B cell (primary cell): ENCODE measurements at regions not wholly inside any gene's neighbourhood (a gene's known extent, or its start where the extent isn't known, plus 50 kb on each side); places are given as distances from the start of the nearest gene placed in this dataset.

Experiments used
- ATAC-seq: fragments of 200-7000 bp; cut with Tn5 transposase; one replicate; pipeline ENCODE4 v1.10.0; 2021; ENCODE audit warnings: low read depth, mild to moderate bottlenecking, moderate number of reproducible peaks, moderate library complexity
- CTCF ChIA-PET: fragments of 350-600 bp; sonication (Branson Sonifier 250); formaldehyde crosslinking; loops from one replicate; lab custom pipeline; 2021; ENCODE audit warnings: antibody characterized with exemption, inconsistent platforms; lab: Charles Lee
- POLR2A ChIA-PET: fragments of 350-600 bp; sonication (Branson Sonifier 250); formaldehyde crosslinking; loops from one replicate; lab custom pipeline; 2021; ENCODE audit warnings: antibody characterized with exemption; lab: Charles Lee
- DNase-seq: peaks from one replicate; pipeline ENCODE4 v3.0.0; 2013
- H2AFZ ChIP-seq: 2 replicates; pipeline ENCODE4 v1.6.1; 2012; ENCODE audit warnings: mild to moderate bottlenecking, low read depth, low read length; ENCODE audit not compliant: insufficient read depth, poor library complexity, severe bottlenecking
- H3K27ac ChIP-seq, 2 donors: 1 replicate in 1 of 2; 2 replicates in 1 of 2; pipeline ENCODE4 v1.5.1; 2012 to 2013; ENCODE audit warnings: low read length in 2 of 2, mild to moderate bottlenecking in 2 of 2, moderate library complexity in 1 of 2
- H3K27me3 ChIP-seq, 4 experiments: fragments of 200-600 bp in 1 of 4; sonication (generic) in 1 of 4; replicated peaks in 1 of 4; 1 replicate in 2 of 4; 2 replicates in 2 of 4; pipeline versions ENCODE4 v1.6.1 to v1.7.0; 2013 to 2016; ENCODE audit warnings: low read length in 3 of 4, mild to moderate bottlenecking in 2 of 4, mixed read lengths in 1 of 4, moderate library complexity in 1 of 4; ENCODE audit not compliant: insufficient read depth in 4 of 4, control insufficient read depth in 3 of 4; ENCODE audit errors: control extremely low read depth in 1 of 4
- H3K36me3 ChIP-seq, 2 experiments: replicated peaks in 1 of 2; 1 replicate in 1 of 2; 2 replicates in 1 of 2; pipeline versions ENCODE4 v1.6.1 to v1.7.1; 2013; ENCODE audit warnings: low read length in 1 of 2; ENCODE audit not compliant: insufficient read depth in 2 of 2, control insufficient read depth in 1 of 2; ENCODE audit errors: control extremely low read depth in 1 of 2, extremely low read depth in 1 of 2
- H3K4me1 ChIP-seq, 2 donors: fragments of 200-600 bp in 1 of 2; sonication (generic) in 1 of 2; 1 replicate in 1 of 2; 2 replicates in 1 of 2; pipeline versions ENCODE4 v1.5.1 to v1.6.1; 2013 to 2017; ENCODE audit warnings: low read length in 2 of 2; ENCODE audit not compliant: control insufficient read depth in 2 of 2, insufficient read depth in 2 of 2
- H3K4me2 ChIP-seq: replicated peaks from 2 replicates; pipeline ENCODE3; 2012; ENCODE audit warnings: mild to moderate bottlenecking, low read depth, low read length; ENCODE audit not compliant: poor library complexity, severe bottlenecking
- H3K4me3 ChIP-seq, 5 experiments: fragments of 200-600 bp in 1 of 5; sonication (generic) in 1 of 5; 1 replicate in 3 of 5; 2 replicates in 2 of 5; pipeline versions ENCODE4 v1.5.1 to v1.7.0; 2011 to 2016; ENCODE audit warnings: low read length in 4 of 5, mild to moderate bottlenecking in 4 of 5, low read depth in 2 of 5, control low read depth in 1 of 5, moderate library complexity in 1 of 5; ENCODE audit not compliant: insufficient read depth in 1 of 5; ENCODE audit errors: control extremely low read depth in 1 of 5, extremely low read depth in 1 of 5
- H3K79me2 ChIP-seq: fragments of 200-600 bp; sonication (generic); one replicate; pipeline ENCODE4 v1.6.0; 2016; ENCODE audit warnings: low read length; ENCODE audit not compliant: control insufficient read depth, insufficient read depth
- H3K9ac ChIP-seq: fragments of 200-600 bp; sonication (generic); 2 replicates; pipeline ENCODE4 v1.6.1; 2017; ENCODE audit warnings: mild to moderate bottlenecking, low read length, moderate library complexity
- H3K9me3 ChIP-seq, 3 donors: one replicate each; pipeline versions ENCODE4 v1.6.1 to v1.7.1; 2013; ENCODE audit warnings: low read length in 2 of 3; ENCODE audit not compliant: control insufficient read depth in 2 of 3, insufficient read depth in 1 of 3; ENCODE audit errors: control extremely low read depth in 1 of 3
- H4K20me1 ChIP-seq: 2 replicates; pipeline ENCODE4 v1.6.0; 2012; ENCODE audit warnings: mild to moderate bottlenecking, low read length; ENCODE audit not compliant: insufficient read depth, control insufficient read depth, poor library complexity, severe bottlenecking
- H3K27ac Mint-ChIP-seq: one replicate; pipeline ENCODE4 v1.8.0; 2021; ENCODE audit warnings: mixed read lengths
- H3K27me3 Mint-ChIP-seq: one replicate; pipeline ENCODE4 v1.8.0; 2021; ENCODE audit warnings: mixed read lengths
- H3K4me1 Mint-ChIP-seq: one replicate; pipeline ENCODE4 v1.8.0; 2021; ENCODE audit warnings: mixed read lengths
- H3K4me3 Mint-ChIP-seq: one replicate; pipeline ENCODE4 v1.8.0; 2021; ENCODE audit warnings: mixed read lengths
- H3K9me3 Mint-ChIP-seq: one replicate; pipeline ENCODE4 v1.8.0; 2022; ENCODE audit warnings: mixed read lengths; ENCODE audit not compliant: insufficient read depth
- EZH2 ChIP-seq: IDR thresholded peaks from 2 replicates; pipeline ENCODE4 v1.6.1; 2012; ENCODE audit warnings: borderline replicate concordance, low read depth, mild to moderate bottlenecking, moderate library complexity, low read length; ENCODE audit not compliant: insufficient read depth, poor library complexity, severe bottlenecking
- WGBS: methylation state at CpG from one replicate; pipeline ENCODE4 v1.1.5; 2013; ENCODE audit warnings: missing lambda C conversion rate; ENCODE audit not compliant: insufficient coverage; 5-methylcytosine and 5-hydroxymethylcytosine counted together
- intact Hi-C: fragments of 100-400 bp; cut with micrococcal nuclease; formaldehyde crosslinking; loops from one replicate; pipeline ENCODE4 v1.10.0; 2022
- TF ChIP-seq, protein P1 (sequence below): fragments of 200-600 bp; IDR thresholded peaks from one replicate; pipeline ENCODE4 v1.8.0; 2022; ENCODE audit warnings: antibody characterized with exemption, mild to moderate bottlenecking

DNA sequence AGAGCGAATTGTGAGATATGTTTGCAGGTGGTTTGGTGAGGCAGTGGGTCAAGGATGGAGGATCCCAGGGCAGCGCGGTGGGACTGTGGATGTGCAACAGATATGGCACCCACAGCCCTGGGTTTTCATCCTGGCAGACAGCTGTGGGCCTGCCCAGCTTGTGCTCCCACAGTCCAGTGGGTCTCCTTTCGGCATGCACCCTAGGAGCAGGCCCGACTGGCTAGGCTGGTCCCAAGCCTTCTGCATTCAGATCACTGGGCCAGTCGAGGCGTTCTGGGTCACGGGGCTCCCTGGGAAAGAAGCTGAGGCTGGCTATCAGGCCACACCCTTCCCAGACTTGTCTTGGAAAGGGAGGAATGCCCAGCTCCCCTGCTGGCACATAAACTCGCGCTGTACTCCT, 2289.6 kb downstream of the ARAP2 start:
- Histone ChIP-seq H3K36me3 (no peaks in the 10 kb centered on the region), H3K27me3 (no peaks in the 10 kb centered on the region), H4K20me1 (no peaks in the 10 kb centered on the region), H3K4me3 (no peak overlapping the region), H3K27ac (no peak overlapping the region), H2AFZ (no peak overlapping the region), H3K79me2 (no peaks in the 10 kb centered on the region), H3K4me1 (no peaks in the 10 kb centered on the region), H3K9me3 (peaks cover 0 to 12% (median 0%) of the 10 kb centered on the region in 3 donors), H3K4me2 (no peak overlapping the region), H3K9ac (no peak overlapping the region)
- DNase-seq (no peak), ATAC-seq (no peak)
- ChIA-PET CTCF (no interaction called here), POLR2A (no interaction called here)
- intact Hi-C loops, result no loop called here
- no peaks in the 10 kb centered on the region for H3K27me3 Mint-ChIP-seq
- TF ChIP-seq EZH2, result no peak
- TF ChIP-seq, protein P1, sequence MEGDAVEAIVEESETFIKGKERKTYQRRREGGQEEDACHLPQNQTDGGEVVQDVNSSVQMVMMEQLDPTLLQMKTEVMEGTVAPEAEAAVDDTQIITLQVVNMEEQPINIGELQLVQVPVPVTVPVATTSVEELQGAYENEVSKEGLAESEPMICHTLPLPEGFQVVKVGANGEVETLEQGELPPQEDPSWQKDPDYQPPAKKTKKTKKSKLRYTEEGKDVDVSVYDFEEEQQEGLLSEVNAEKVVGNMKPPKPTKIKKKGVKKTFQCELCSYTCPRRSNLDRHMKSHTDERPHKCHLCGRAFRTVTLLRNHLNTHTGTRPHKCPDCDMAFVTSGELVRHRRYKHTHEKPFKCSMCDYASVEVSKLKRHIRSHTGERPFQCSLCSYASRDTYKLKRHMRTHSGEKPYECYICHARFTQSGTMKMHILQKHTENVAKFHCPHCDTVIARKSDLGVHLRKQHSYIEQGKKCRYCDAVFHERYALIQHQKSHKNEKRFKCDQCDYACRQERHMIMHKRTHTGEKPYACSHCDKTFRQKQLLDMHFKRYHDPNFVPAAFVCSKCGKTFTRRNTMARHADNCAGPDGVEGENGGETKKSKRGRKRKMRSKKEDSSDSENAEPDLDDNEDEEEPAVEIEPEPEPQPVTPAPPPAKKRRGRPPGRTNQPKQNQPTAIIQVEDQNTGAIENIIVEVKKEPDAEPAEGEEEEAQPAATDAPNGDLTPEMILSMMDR, result no peak
- no peak overlapping the region for H3K27ac Mint-ChIP-seq
- WGBS, result 92% methylated on average over 10 of the region's 10 CpGs
- H3K4me1 Mint-ChIP-seq, result no peaks in the 10 kb centered on the region
- no peak overlapping the region for H3K4me3 Mint-ChIP-seq
- peaks cover 6% of the 10 kb centered on the region for H3K9me3 Mint-ChIP-seq

DNA sequence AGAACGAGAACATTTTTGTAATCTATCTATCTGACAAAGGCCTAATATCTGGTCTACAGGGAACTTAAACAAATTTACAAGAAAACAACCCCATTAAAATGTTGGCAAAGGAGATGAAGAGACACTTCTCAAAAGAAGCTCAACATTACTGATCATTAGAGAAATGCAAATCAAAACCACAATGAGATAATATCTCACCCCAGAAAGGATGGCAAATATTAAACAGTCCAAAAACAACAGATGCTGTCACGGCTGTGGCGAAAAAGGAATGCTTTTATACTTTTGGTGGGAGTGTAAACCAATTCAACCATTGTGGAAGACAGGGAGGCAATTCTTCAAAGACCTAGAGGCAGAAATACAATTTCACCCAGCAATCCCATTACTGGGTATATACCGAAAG, 2284.8 kb downstream of the ARAP2 start:
- WGBS, result no CpG with 5 or more reads among the region's 4 CpGs
- Mint-ChIP-seq H3K4me3 (no peak overlapping the region), H3K4me1 (no peaks in the 10 kb centered on the region), H3K9me3 (peaks cover 6% of the 10 kb centered on the region), H3K27me3 (no peaks in the 10 kb centered on the region), H3K27ac (no peak overlapping the region)
- Histone ChIP-seq H3K4me2 (no peak overlapping the region), H2AFZ (no peak overlapping the region), H3K9ac (no peak overlapping the region), H3K4me1 (no peaks in the 10 kb centered on the region), H3K4me3 (no peak overlapping the region), H3K36me3 (no peaks in the 10 kb centered on the region), H3K27me3 (no peaks in the 10 kb centered on the region), H3K9me3 (peaks cover 0 to 10% (median 0%) of the 10 kb centered on the region in 3 donors), H3K79me2 (no peaks in the 10 kb centered on the region), H3K27ac (no peak overlapping the region), H4K20me1 (no peaks in the 10 kb centered on the region)
- intact Hi-C loops, result no loop called here
- ChIA-PET CTCF (no interaction called here), POLR2A (no interaction called here)
- ATAC-seq (no peak), DNase-seq (no peak)
- TF ChIP-seq, protein P1, result no peak
- no peak for TF ChIP-seq EZH2
